ENCODE measurements at regions not wholly inside any gene's neighbourhood (a gene's known extent, or its start where the extent isn't known, plus 50 kb on each side); places are given as distances from the start of the nearest gene placed in this dataset.

DNA sequence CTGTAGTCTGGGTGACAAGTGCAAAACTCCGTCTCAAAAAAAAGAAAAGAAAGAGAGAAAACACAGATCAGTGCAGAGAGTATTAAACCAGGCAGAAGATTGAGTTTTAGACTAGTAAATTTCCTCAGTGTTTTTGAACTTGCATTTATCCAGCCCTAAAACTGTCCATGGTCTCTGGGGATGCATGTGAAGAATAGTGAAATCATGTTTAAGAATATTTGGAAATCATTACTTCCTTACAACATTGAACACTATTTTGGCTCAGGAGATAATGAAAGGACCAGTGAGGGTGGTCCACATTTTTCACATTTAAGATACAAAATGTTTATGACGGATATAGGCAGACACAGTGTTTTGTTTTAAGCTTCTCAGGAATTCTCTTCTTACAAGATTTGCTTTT is 195.8 kb upstream of the RASGEF1B start:
- DNase-seq (ENCODE audit: low read depth), result no peak

DNA sequence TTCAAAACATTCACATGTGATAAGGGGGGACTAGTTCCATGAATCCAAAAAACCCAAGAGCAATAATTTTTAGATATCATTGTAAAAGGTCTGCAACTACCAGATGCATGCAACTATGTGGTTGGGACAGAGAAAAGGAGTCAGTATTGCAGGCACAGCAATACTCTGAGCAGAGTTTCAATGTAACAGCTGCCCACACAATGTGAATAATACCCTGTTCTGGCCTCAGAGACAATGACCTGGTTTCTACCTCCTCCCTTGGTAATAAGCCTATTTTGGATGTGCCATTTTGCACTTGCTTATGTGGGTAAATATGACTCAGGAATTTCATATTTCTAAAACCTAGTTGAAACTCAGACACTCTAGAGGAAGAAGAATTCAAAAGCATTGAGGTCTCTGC is 194.8 kb upstream of the RASGEF1B start:
- no peak for DNase-seq (ENCODE audit: low read depth)

DNA sequence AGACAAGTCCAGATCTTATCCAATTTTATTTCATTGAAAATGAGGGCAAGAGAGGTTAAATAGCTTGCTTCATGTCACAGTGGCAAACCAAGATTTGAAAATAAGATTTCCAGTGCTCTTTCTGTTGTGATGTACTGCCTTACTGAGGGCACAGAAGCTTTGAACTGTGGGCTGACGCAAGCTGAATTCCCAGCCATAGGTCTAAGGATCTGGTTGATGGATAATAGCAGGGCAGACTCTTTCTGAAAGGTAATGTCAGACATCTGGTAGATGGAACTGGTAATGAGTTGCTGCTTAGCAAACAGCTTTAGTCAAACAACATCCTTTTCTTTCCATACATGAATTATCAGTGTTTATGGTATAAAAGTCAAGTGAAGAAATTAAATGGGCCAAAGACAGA is 193.9 kb upstream of the RASGEF1B start:
- DNase-seq (ENCODE audit: low read depth), result no peak

DNA sequence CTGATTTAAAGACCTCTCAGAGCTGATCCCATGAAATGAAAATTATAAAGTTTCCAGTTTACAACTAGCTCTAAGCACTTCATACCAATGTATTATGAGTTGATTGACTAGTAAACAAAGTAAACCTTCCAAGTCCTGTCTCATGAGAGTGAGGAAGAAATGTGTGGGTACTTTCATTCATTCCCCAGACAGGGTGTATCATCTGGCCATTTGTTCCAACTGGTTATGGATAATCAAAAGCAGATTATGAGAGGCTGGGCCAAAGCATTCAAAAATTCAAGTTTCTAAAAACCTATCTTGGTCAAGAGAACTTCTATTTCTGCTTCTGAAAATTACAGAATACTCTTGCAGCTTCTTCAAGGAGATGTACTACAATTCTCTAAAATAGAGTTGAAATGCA is 193.3 kb upstream of the RASGEF1B start:
- no peak for DNase-seq (ENCODE audit: low read depth)

GRCh38 chr4:81664079-81664478 is 192.4 kb upstream of the RASGEF1B start:
- DNase-seq (ENCODE audit: low read depth), result no peak

DNA sequence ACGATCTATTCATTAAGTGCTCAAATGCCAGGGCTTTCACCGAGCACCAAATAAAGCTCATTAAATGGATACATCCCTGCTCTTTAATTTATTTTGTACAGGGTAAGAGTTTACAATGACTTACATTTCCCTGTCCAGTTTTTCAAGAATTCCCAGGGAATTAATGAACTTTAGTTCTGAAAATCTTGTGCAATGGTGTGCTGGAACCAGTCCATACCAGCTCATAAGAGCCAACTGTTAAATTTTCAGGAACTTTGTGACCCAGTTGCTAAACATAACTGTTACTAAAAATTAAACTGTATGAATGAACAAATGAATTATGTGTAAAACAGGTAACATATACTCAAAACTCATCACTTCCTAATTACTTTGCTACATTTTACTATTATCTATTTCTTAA is 191.7 kb upstream of the RASGEF1B start:
- DNase-seq (ENCODE audit: low read depth), result no peak

- no peak for DNase-seq (ENCODE audit: low read depth)
Observed at GRCh38 chr4:81659051-81659450, 187.3 kb upstream of the RASGEF1B start.

GRCh38 chr4:81652069-81652478 is 180.4 kb upstream of the RASGEF1B start:
- DNase-seq (ENCODE audit: low read depth), result no peak

GRCh38 chr4:81651243-81651899 is 179.7 kb upstream of the RASGEF1B start:
- DNase-seq (ENCODE audit: low read depth), result no peak

DNA sequence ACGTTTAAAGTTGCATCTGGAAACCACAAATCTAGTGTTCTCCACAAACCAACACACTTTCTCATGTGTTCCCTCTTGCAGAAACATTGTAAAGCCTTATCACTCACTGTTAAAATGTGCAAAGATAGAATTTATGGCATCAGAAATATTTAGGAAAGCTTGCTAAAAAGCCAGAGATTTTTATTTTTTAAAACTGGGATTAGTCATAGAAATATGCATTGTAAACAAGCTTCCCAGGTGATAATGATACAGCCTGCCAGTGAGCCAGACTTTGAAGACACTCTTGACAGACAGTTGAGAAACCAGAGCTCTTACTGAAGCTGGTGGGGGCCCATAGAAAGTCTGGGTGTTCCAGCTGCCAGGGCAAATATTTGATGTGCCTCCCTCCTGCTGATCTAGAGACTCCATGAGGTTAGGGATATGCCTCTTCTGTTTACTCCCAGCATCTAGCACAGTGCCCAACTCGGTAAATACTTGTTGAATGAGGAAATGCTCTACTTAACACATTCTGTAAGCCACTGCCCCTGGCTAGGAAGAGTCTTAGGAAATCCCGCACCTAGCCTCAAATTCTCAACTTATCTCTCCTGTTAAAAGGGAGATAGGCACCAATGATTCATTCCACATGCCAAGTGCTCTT is 179.0 kb upstream of the RASGEF1B start:
- DNase-seq (ENCODE audit: low read depth), result no peak

DNA sequence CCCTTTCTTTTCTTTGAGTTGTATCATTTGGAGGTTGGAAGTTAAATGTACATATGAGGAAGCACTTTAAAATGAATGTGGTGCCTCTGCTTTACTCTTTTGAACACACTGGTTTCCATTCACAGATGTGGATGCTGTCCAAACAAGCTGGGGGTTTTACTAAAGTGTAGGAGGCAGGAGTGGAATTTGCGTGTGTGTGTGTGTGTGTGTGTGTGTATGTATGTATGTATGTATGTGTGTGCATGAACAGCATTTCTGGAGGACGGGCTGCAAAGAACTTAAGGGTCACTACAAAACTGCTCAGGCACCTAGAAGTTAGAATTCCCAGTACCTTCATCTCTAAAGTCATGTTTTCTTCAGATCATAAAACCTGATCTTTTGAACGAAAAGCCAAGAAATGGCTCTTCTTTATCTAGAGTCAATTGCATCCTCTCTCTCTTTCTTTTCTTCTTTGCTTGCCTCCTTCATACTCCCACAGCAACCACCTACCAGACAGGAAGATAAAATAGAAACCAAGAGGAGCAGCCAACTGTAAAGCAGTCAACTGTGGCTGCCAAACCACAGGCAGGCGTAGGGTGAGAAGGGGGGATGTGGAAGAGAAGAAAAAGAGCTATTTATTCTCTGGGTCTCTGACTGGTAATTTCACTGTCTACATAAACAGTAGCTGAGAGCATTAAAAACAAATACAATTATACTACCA is 177.0 kb upstream of the RASGEF1B start:
- no peak for DNase-seq (ENCODE audit: low read depth)

DNA sequence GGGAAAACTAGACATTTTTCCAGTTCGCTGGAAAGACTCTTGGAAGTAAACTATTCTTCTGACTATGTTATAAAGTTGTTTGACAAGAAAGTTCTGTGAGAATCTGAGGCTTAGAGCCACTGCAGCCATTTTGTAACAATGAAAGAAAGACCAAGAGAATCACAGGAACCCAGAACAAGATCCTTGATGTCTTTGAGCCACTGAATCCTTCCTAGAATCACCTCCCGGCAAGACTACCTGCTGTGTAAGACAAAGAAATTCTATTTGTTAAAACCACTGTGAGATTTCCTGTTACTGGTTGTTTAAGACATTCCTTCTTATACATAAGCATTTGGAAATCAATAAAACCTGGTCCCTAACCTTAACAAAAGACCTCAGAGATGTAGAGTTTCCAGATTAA is 175.7 kb upstream of the RASGEF1B start:
- DNase-seq (ENCODE audit: low read depth), result no peak

- no peak for DNase-seq (ENCODE audit: low read depth)
Observed at GRCh38 chr4:81642543-81642942, 170.8 kb upstream of the RASGEF1B start.

GRCh38 chr4:81639248-81639647 is 167.5 kb upstream of the RASGEF1B start:
- no peak for DNase-seq (ENCODE audit: low read depth)

GRCh38 chr4:81638698-81639097 is 167.0 kb upstream of the RASGEF1B start:
- DNase-seq (ENCODE audit: low read depth), result no peak

DNA sequence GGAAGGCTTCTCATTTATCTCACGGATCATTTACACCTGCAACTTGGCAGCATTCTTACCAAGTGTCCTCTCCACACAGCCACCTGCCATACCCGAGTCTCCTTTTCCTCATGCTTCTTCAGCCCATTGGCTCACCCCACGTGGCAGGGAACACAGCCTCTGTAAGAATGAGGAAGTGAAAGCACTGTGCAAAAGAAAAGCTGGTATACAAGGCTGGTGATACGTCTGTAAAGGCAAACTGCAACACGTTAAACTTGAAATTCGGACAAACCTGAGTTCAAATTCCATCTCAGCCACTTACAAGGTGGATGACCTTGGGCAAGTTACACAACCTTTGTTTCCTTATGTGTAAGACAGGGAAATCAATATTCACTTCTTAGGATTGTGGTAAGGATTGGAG is 164.0 kb upstream of the RASGEF1B start:
- no peak for DNase-seq (ENCODE audit: low read depth)

DNA sequence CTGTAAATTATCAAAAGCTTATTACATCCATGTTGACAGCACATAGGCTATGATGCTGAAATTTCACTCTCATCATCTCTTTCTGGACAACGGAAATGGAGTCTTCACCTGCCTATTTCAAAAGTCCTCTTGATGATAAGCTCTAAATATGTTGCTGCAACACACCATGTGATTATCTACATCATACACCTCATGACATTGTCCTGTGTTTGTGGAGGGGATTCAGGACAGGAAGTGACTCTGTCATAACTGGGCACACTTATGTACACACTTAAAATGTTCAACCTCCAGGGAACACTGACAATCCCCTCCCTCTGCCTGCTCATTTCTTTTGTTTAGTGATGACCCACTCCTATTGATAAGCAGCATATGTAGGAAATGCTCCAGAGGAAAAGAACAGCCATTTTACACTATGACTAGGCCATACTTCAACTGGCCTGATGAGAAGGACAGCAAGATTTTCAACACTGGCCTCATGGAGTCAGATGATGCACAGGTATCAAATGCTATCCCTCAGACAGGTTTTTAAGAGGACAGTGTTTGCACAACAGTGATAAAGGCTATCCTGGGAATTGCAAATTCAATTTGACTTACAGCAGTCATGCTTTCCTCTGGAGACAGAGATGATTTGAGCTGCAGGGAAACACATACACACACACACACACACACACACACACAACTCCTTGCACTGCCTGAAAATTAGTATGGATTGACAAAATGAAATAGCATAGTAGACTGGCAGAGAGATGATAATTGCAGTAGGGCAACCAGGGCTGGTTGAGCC is 163.3 kb upstream of the RASGEF1B start:
- no peak for DNase-seq (ENCODE audit: low read depth)

DNA sequence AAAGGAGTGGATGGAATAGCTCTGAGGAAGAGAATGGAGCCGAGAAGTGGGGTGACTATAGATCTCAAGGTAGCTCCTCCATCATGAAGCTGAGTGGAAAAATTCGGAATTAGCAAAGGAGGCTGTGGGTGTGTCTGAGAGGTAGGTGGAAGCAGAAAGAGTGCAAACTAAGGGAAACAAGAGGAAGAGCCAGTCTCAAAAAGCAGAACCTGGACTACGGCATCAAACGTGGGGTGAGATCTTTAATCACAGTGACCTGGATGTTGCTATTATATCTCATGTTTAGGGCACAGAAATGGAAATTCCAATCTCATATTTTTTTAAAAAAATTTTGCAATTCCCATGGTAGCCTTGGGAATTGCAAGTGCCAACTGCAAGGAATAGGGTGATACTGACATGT is 162.5 kb upstream of the RASGEF1B start:
- no peak for DNase-seq (ENCODE audit: low read depth)

- DNase-seq (ENCODE audit: low read depth), result no peak
Observed at GRCh38 chr4:81632581-81633299, 161.0 kb upstream of the RASGEF1B start.

DNA sequence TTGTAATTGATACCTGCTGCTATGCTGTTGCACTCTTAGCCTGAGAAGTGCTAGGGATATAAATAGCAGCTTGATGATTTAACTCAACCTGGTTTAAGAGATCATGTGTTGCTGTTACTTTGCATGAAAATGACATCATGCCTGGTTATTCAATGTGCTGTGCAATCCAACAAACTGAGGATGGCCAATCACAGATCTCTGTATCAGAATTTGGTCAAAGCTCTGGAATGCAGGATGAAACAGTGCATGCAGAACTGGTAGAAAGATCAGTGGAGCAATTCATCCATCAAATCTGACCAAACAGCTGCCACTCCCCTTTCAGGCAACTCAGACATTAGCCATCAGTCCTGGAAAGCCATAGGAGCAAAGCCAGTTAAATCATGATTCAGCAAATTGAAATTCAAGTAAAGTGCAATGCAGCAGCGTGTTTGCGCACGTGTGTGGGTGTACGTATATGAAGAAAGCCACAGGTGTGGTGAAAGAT is 160.3 kb upstream of the RASGEF1B start:
- DNase-seq (ENCODE audit: low read depth), result no peak

DNA sequence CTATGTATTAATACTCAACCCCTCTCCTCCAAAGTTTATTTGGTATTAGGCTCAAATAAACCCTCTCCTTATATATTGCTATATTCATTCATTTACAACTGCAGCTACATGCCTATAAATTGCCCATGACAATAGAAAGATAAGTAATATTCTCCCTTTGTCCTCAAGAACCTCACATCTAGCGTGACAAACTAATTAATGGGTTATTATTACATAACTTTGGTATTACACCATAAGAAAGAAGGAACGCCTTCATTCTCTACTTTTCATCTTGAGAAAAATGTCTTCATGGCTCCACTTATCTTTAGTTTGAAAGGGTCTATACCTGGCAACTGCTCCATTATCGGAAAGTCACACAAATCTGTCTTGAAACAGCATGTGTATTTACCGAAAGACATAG is 157.7 kb upstream of the RASGEF1B start:
- no peak for DNase-seq (ENCODE audit: low read depth)

- DNase-seq (ENCODE audit: low read depth), result no peak
Observed at GRCh38 chr4:81628489-81628888, 156.8 kb upstream of the RASGEF1B start.
